ENCODE measurements at regions not wholly inside any gene's neighbourhood (a gene's known extent, or its start where the extent isn't known, plus 50 kb on each side); places are given as distances from the start of the nearest gene placed in this dataset.

GRCh38 chr11:92308366-92308765 is 83.7 kb downstream of the FAT3 start:
- no peaks in the 10 kb centered on the region for H3K4me1 ChIP-seq (ENCODE audit: control insufficient read depth, insufficient read depth, low read length)
- H3K9me3 ChIP-seq (ENCODE audit: control insufficient read depth, insufficient read depth, low read length): no peaks in the 10 kb centered on the region
- Mint-ChIP-seq H3K4me3 (no peak overlapping the region), H3K9me3 (no peaks in the 10 kb centered on the region), H3K4me1 (no peaks in the 10 kb centered on the region), H3K27me3 (ENCODE audit: low read depth in 2 of 2) (no peaks in the 10 kb centered on the region), H3K36me3 (no peaks in the 10 kb centered on the region), H3K27ac (no peak overlapping the region)
- H3K27me3 ChIP-seq (ENCODE audit: control insufficient read depth, insufficient read depth, low read length): no peaks in the 10 kb centered on the region
- intact Hi-C loops (cut with micrococcal nuclease): no loop called here
- DNase-seq: no peak
- no peaks in the 10 kb centered on the region for H3K36me3 ChIP-seq (ENCODE audit: control insufficient read depth, insufficient read depth, low read length)
- ATAC-seq: no peak
- H3K4me3 ChIP-seq (ENCODE audit: low read length): no peak overlapping the region
- H3K27ac ChIP-seq (ENCODE audit: low read length): no peak overlapping the region
- TF ChIP-seq, protein P1, sequence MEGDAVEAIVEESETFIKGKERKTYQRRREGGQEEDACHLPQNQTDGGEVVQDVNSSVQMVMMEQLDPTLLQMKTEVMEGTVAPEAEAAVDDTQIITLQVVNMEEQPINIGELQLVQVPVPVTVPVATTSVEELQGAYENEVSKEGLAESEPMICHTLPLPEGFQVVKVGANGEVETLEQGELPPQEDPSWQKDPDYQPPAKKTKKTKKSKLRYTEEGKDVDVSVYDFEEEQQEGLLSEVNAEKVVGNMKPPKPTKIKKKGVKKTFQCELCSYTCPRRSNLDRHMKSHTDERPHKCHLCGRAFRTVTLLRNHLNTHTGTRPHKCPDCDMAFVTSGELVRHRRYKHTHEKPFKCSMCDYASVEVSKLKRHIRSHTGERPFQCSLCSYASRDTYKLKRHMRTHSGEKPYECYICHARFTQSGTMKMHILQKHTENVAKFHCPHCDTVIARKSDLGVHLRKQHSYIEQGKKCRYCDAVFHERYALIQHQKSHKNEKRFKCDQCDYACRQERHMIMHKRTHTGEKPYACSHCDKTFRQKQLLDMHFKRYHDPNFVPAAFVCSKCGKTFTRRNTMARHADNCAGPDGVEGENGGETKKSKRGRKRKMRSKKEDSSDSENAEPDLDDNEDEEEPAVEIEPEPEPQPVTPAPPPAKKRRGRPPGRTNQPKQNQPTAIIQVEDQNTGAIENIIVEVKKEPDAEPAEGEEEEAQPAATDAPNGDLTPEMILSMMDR (IDR thresholded peaks at IDR 0.05): no peak

- TF ChIP-seq, protein P1 (IDR thresholded peaks at IDR 0.05): no peak
- no peaks in the 10 kb centered on the region for H3K9me3 Mint-ChIP-seq
- H3K27ac Mint-ChIP-seq: no peak overlapping the region
- Histone ChIP-seq H3K27ac (ENCODE audit: low read length) (no peak overlapping the region), H3K27me3 (ENCODE audit: control insufficient read depth, insufficient read depth, low read length) (no peaks in the 10 kb centered on the region), H3K9me3 (ENCODE audit: control insufficient read depth, insufficient read depth, low read length) (no peaks in the 10 kb centered on the region), H3K4me1 (ENCODE audit: control insufficient read depth, insufficient read depth, low read length) (no peaks in the 10 kb centered on the region), H3K4me3 (ENCODE audit: low read length) (no peak overlapping the region), H3K36me3 (ENCODE audit: control insufficient read depth, insufficient read depth, low read length) (no peaks in the 10 kb centered on the region)
- no peak for ATAC-seq
- no peaks in the 10 kb centered on the region for H3K27me3 Mint-ChIP-seq (ENCODE audit: low read depth in 2 of 2)
- intact Hi-C loops (cut with micrococcal nuclease): no loop called here
- no peaks in the 10 kb centered on the region for H3K4me1 Mint-ChIP-seq
- no peaks in the 10 kb centered on the region for H3K36me3 Mint-ChIP-seq
- 56% methylated on average over 3 of the region's 5 CpGs for WGBS (ENCODE audit: insufficient coverage)
- H3K4me3 Mint-ChIP-seq: no peak overlapping the region
- no peak for DNase-seq
Observed at GRCh38 chr11:92311616-92312449, 87.2 kb downstream of the FAT3 start.

DNA sequence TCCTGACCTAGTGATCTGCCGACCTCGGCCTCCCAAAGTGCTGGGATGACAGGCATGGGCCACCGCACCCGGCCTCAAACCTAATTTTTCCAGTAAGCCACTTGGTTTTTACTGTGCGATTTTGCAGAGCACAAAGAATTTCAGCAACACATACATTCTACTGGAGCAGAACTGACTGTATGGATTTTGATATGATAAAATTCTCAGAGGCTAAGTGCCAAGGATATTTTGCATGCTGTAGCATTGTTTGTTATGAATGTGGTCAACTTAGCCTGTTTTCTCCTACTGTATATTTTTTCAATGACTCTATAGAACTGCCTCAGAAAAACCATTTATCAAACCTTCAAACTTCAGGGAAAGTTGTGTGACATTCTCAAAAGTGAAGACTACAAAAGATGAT is 89.2 kb downstream of the FAT3 start:
- no peaks in the 10 kb centered on the region for H3K9me3 Mint-ChIP-seq
- TF ChIP-seq, protein P1 (IDR thresholded peaks at IDR 0.05): no peak
- intact Hi-C loops (cut with micrococcal nuclease): no loop called here
- Histone ChIP-seq H3K4me1 (ENCODE audit: control insufficient read depth, insufficient read depth, low read length) (no peaks in the 10 kb centered on the region), H3K4me3 (ENCODE audit: low read length) (no peak overlapping the region), H3K9me3 (ENCODE audit: control insufficient read depth, insufficient read depth, low read length) (no peaks in the 10 kb centered on the region), H3K36me3 (ENCODE audit: control insufficient read depth, insufficient read depth, low read length) (no peaks in the 10 kb centered on the region), H3K27me3 (ENCODE audit: control insufficient read depth, insufficient read depth, low read length) (no peaks in the 10 kb centered on the region), H3K27ac (ENCODE audit: low read length) (no peak overlapping the region)
- H3K36me3 Mint-ChIP-seq: no peaks in the 10 kb centered on the region
- H3K27ac Mint-ChIP-seq: no peak overlapping the region
- no peaks in the 10 kb centered on the region for H3K4me1 Mint-ChIP-seq
- WGBS (ENCODE audit: insufficient coverage): 85% methylated on average over 5 of the region's 5 CpGs
- ATAC-seq (no peak), DNase-seq (no peak)
- no peaks in the 10 kb centered on the region for H3K27me3 Mint-ChIP-seq (ENCODE audit: low read depth in 2 of 2)
- no peak overlapping the region for H3K4me3 Mint-ChIP-seq

GRCh38 chr11:92314499-92314898 is 89.9 kb downstream of the FAT3 start:
- intact Hi-C loops (cut with micrococcal nuclease): no loop called here
- 50% methylated on average over 1 of the region's 1 CpG for WGBS (ENCODE audit: insufficient coverage)
- TF ChIP-seq, protein P1 (IDR thresholded peaks at IDR 0.05): no peak
- no peak for ATAC-seq
- Mint-ChIP-seq H3K27me3 (ENCODE audit: low read depth in 2 of 2) (no peaks in the 10 kb centered on the region), H3K27ac (no peak overlapping the region), H3K4me3 (no peak overlapping the region), H3K9me3 (peaks cover 0 to 2% of the 10 kb centered on the region in 2 donors), H3K4me1 (no peaks in the 10 kb centered on the region), H3K36me3 (no peaks in the 10 kb centered on the region)
- Histone ChIP-seq H3K9me3 (ENCODE audit: control insufficient read depth, insufficient read depth, low read length) (no peaks in the 10 kb centered on the region), H3K27me3 (ENCODE audit: control insufficient read depth, insufficient read depth, low read length) (no peaks in the 10 kb centered on the region), H3K27ac (ENCODE audit: low read length) (no peak overlapping the region), H3K4me1 (ENCODE audit: control insufficient read depth, insufficient read depth, low read length) (no peaks in the 10 kb centered on the region), H3K4me3 (ENCODE audit: low read length) (no peak overlapping the region), H3K36me3 (ENCODE audit: control insufficient read depth, insufficient read depth, low read length) (no peaks in the 10 kb centered on the region)
- DNase-seq: no peak
